ENCODE measurements at regions not wholly inside any gene's neighbourhood (a gene's known extent, or its start where the extent isn't known, plus 50 kb on each side); places are given as distances from the start of the nearest gene placed in this dataset.

DNA sequence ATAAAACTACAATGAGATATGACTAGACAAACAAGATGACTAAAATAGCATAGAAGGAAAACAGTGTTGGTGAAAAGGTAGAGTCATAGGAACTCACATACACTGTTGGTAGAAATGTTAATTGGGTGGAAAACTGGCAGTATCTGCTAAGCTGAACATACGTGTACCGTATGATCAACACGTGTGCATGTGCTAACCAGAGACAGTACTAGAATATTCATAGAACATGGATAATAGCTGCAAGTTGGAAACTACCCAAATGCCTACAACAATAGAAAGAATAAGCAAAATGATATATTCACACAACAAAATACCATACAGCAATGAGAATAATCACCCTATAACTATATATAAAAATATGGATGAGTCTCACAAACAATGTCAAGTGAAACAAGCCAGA, 184.0 kb downstream of the IBTK start:
- intact Hi-C loops (cut with DNase I): no loop called here
- Histone ChIP-seq H3K27ac (no peak overlapping the region), H3K4me3 (no peak overlapping the region), H3K27me3 (no peaks in the 10 kb centered on the region), H3K36me3 (replicated peaks in 1 of 2) (no peaks in the 10 kb centered on the region), H3K9me3 (replicated peaks in 1 of 3) (no peaks in the 10 kb centered on the region), H3K4me1 (replicated peaks in 1 of 2) (no peaks in the 10 kb centered on the region)
- 91 to 95% (median 93%) methylated on average over 3 of the region's 3 CpGs for WGBS, 4 donors
- no peak for TF ChIP-seq POLR2A (IDR thresholded peaks at IDR 0.05)
- TF ChIP-seq, protein P1, sequence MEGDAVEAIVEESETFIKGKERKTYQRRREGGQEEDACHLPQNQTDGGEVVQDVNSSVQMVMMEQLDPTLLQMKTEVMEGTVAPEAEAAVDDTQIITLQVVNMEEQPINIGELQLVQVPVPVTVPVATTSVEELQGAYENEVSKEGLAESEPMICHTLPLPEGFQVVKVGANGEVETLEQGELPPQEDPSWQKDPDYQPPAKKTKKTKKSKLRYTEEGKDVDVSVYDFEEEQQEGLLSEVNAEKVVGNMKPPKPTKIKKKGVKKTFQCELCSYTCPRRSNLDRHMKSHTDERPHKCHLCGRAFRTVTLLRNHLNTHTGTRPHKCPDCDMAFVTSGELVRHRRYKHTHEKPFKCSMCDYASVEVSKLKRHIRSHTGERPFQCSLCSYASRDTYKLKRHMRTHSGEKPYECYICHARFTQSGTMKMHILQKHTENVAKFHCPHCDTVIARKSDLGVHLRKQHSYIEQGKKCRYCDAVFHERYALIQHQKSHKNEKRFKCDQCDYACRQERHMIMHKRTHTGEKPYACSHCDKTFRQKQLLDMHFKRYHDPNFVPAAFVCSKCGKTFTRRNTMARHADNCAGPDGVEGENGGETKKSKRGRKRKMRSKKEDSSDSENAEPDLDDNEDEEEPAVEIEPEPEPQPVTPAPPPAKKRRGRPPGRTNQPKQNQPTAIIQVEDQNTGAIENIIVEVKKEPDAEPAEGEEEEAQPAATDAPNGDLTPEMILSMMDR (IDR thresholded peaks at IDR 0.05): no peak
- no peak for DNase-seq

DNA sequence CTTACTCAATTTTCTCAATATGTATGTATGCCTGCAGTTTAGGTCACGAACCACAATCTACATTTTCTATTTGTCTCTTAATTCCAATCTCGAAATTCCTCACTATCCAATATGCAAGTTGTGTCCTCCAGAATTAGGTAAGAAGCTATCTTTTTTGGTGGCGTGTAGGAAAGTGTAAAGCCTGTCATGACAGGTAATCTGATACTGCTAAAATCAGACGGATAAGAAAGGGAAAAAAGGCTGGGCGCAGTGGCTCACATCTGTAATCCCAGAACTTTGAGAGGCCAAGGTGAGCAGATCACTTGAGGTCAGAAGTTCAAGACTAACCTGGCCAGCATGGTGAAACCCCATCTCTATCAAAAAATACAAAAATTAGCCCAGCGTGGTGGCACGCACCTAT, 185.3 kb downstream of the IBTK start:
- intact Hi-C loops (cut with DNase I): no loop called here
- H3K4me3 ChIP-seq: no peak overlapping the region
- no peak for DNase-seq
- 80 to 81% (median 80%) methylated on average over 7 of the region's 7 CpGs for WGBS, 4 donors
- TF ChIP-seq, protein P1 (IDR thresholded peaks at IDR 0.05): no peak
- no peak for TF ChIP-seq POLR2A (IDR thresholded peaks at IDR 0.05)
- no peaks in the 10 kb centered on the region for H3K9me3 ChIP-seq (replicated peaks in 1 of 3)
- H3K27me3 ChIP-seq: no peaks in the 10 kb centered on the region
- H3K4me1 ChIP-seq (replicated peaks in 1 of 2): peaks cover 0 to 8% of the 10 kb centered on the region in 2 donors
- no peak overlapping the region for H3K27ac ChIP-seq
- no peaks in the 10 kb centered on the region for H3K36me3 ChIP-seq (replicated peaks in 1 of 2)

DNA sequence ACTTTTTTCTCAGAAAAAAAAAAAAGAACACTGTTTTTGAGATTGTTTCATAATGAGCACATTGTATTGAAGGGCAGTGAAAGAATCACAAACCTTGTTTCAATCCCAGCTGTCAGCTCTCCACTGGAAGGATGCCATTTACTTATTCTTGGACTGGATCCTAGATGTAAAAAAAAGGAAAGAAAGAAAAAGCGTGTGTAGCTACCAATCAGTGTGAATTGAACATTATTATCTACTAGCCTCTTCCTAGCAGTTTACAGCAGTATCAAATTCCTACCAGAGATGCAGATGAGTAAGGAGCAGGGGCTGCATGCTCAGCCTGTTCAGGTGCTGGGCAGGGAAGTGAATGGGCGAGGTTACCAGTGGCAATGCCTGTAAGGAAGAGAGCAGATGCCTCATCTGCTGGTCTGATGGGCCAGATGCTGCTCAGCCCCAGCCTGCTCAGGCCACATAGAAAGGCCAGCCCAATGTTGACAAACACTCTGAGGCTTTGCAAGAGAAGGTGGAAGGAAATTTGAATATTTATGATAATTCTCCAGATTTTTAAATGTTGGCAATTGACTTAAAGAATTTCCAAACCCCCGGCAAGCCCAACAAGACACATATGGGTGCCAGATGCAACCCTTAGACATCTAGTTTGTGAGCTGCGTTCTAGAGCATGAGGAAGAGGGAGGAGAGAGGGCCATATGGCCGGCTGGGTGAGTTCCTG, 189.5 kb downstream of the IBTK start:
- Histone ChIP-seq H3K27ac (no peak overlapping the region), H3K36me3 (replicated peaks in 1 of 2) (no peaks in the 10 kb centered on the region), H3K4me3 (no peak overlapping the region), H3K9me3 (replicated peaks in 1 of 3) (no peaks in the 10 kb centered on the region), H3K27me3 (no peaks in the 10 kb centered on the region), H3K4me1 (replicated peaks in 1 of 2) (peaks cover 0 to 8% of the 10 kb centered on the region in 2 donors)
- intact Hi-C loops (cut with DNase I): no loop called here
- DNase-seq: no peak
- TF ChIP-seq, protein P1 (IDR thresholded peaks at IDR 0.05): no peak
- TF ChIP-seq POLR2A (IDR thresholded peaks at IDR 0.05): no peak
- 58 to 68% (median 65%) methylated on average over 5 of the region's 5 CpGs for WGBS, 4 donors

DNA sequence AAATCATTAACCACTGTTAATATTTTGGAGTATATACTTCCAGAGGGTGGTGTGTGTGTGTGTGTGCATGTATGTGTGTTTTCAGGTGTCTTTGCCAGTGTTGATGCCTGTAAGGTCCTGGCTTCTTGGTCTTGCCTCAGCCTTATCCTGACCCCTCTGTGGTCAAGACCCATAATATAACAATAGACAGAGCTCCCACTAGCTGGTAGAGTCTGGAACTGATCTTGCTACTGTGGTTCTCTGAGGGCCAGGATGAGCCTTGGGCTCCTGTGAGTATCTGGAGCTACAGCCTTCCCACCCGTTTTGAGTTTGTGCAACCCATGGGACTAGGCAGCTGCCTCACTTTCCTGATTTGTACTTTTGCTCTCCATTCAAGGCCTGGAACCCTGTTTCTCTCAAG, 191.0 kb downstream of the IBTK start:
- WGBS, 4 donors: 73 to 100% (median 90%) methylated on average over 1 of the region's 1 CpG
- intact Hi-C loops (cut with DNase I): no loop called here
- TF ChIP-seq, protein P1 (IDR thresholded peaks at IDR 0.05): no peak
- TF ChIP-seq POLR2A (IDR thresholded peaks at IDR 0.05): no peak
- Histone ChIP-seq H3K9me3 (replicated peaks in 1 of 3) (no peaks in the 10 kb centered on the region), H3K4me3 (no peak overlapping the region), H3K36me3 (replicated peaks in 1 of 2) (no peaks in the 10 kb centered on the region), H3K4me1 (replicated peaks in 1 of 2) (peaks cover 0 to 8% of the 10 kb centered on the region in 2 donors), H3K27me3 (no peaks in the 10 kb centered on the region), H3K27ac (no peak overlapping the region)
- no peak for DNase-seq
